NCI-H510A (cell line): ENCODE measurements at regions not wholly inside any gene's neighbourhood (a gene's known extent, or its start where the extent isn't known, plus 50 kb on each side); places are given as distances from the start of the nearest gene placed in this dataset.

Experiments used
- DNase-seq: peaks from one replicate; lab custom pipeline; 2025; lab: John Stamatoyannopoulos, UW

- no peak for DNase-seq
These were observed 93.1 kb downstream of the RHOB start for GRCh38 chr2:20539776-20540586.

GRCh38 chr2:20540587-20541293 lies 93.9 kb downstream of the RHOB start:
- no peak for DNase-seq

- DNase-seq: no peak
These were observed 94.4 kb downstream of the RHOB start for GRCh38 chr2:20541294-20541640.

- DNase-seq: no peak
These were observed 94.8 kb downstream of the RHOB start for GRCh38 chr2:20541651-20542050.

- no peak for DNase-seq
These were observed 95.4 kb downstream of the RHOB start for GRCh38 chr2:20542269-20542668.

- no peak for DNase-seq
These were observed 96.0 kb downstream of the RHOB start for GRCh38 chr2:20542746-20543468.

- no peak for DNase-seq
These were observed 96.7 kb downstream of the RHOB start for GRCh38 chr2:20543469-20544152.

GRCh38 chr2:20544153-20544747 lies 97.4 kb downstream of the RHOB start:
- DNase-seq: no peak

GRCh38 chr2:20549144-20549543 lies 101.8 kb downstream of the HS1BP3 start:
- DNase-seq: no peak

GRCh38 chr2:20549691-20550348 lies 101.1 kb downstream of the HS1BP3 start:
- no peak for DNase-seq

GRCh38 chr2:20551260-20551944 lies 99.5 kb downstream of the HS1BP3 start:
- no peak for DNase-seq

GRCh38 chr2:20551945-20552328 lies 99.0 kb downstream of the HS1BP3 start:
- DNase-seq: no peak

- no peak for DNase-seq
These were observed 98.1 kb downstream of the HS1BP3 start for GRCh38 chr2:20552847-20553246.

- DNase-seq: no peak
These were observed 97.3 kb downstream of the HS1BP3 start for GRCh38 chr2:20553580-20553979.

- no peak for DNase-seq
These were observed 94.9 kb downstream of the HS1BP3 start for GRCh38 chr2:20555954-20556353.

- no peak for DNase-seq
These were observed 94.1 kb downstream of the HS1BP3 start for GRCh38 chr2:20556756-20557155.

- DNase-seq: no peak
These were observed 93.7 kb downstream of the HS1BP3 start for GRCh38 chr2:20557226-20557625.

- DNase-seq: no peak
These were observed 93.3 kb downstream of the HS1BP3 start for GRCh38 chr2:20557635-20558034.

GRCh38 chr2:20558391-20559150 lies 92.3 kb downstream of the HS1BP3 start:
- no peak for DNase-seq

GRCh38 chr2:20559277-20559676 lies 91.6 kb downstream of the HS1BP3 start:
- no peak for DNase-seq
